Tibial artery (tissue), 4 donors: ENCODE measurements at regions not wholly inside any gene's neighbourhood (a gene's known extent, or its start where the extent isn't known, plus 50 kb on each side); places are given as distances from the start of the nearest gene placed in this dataset.

ENCODE experiments used
- DNase-seq, 2 donors: peaks; one replicate each; pipeline ENCODE4 v3.0.0-alpha.2; 2019
- H3K27ac ChIP-seq, 2 donors: fragments of 200-600 bp; sonication (generic) in 1 of 2; 1 replicate in 1 of 2; 2 replicates in 1 of 2; pipeline ENCODE4 v1.5.1; 2018 to 2019; ENCODE audit warnings: mild to moderate bottlenecking in 1 of 2
- H3K27me3 ChIP-seq, 2 donors: fragments of 200-600 bp; sonication (generic) in 1 of 2; one replicate each; pipeline versions ENCODE4 v1.5.1 to v1.6.0; 2016 to 2019
- H3K36me3 ChIP-seq, 3 donors: fragments of 200-600 bp; sonication (generic) in 2 of 3; one replicate each; pipeline ENCODE4 v1.5.1; 2016 to 2019; ENCODE audit warnings: mild to moderate bottlenecking in 2 of 3
- H3K4me1 ChIP-seq, 4 donors: fragments of 200-600 bp; sonication (generic) in 2 of 4; 1 replicate in 3 of 4; 2 replicates in 1 of 4; pipeline ENCODE4 v1.5.1; 2016 to 2019
- H3K4me3 ChIP-seq, 2 donors: fragments of 200-600 bp; sonication (generic) in 1 of 2; 1 replicate in 1 of 2; 2 replicates in 1 of 2; pipeline ENCODE4 v1.5.1; 2018 to 2019; ENCODE audit warnings: mild to moderate bottlenecking in 2 of 2
- H3K9me3 ChIP-seq, 3 donors: fragments of 200-600 bp; sonication (generic) in 1 of 3; one replicate each; pipeline ENCODE4 v1.5.1; 2016 to 2019
- CTCF ChIP-seq, 2 experiments: fragments of 200-600 bp in 1 of 2; fragments of 450-650 bp in 1 of 2; IDR thresholded peaks; one replicate each; pipeline ENCODE4 v1.5.1; 2017 to 2019; ENCODE audit warnings: antibody characterized with exemption in 2 of 2, mild to moderate bottlenecking in 1 of 2, moderate library complexity in 1 of 2
- intact Hi-C: fragments of 100-400 bp; cut with DNase I; formaldehyde crosslinking; loops from one replicate; pipeline ENCODE4 v1.15.0; 2023; ENCODE audit warnings: low total_unique reads

GRCh38 chr4:20603671-20604313 is 96.5 kb upstream of the PACRGL start:
- no peak for DNase-seq
- no peak overlapping the region for H3K27ac ChIP-seq
- intact Hi-C loops, result no loop called here
- no peaks in the 10 kb centered on the region for H3K27me3 ChIP-seq
- no peak overlapping the region for H3K4me3 ChIP-seq
- peaks cover 0 to 7% (median 0%) of the 10 kb centered on the region in 3 donors for H3K36me3 ChIP-seq
- no peak for TF ChIP-seq CTCF (IDR thresholded peaks at IDR 0.05)
- H3K4me1 ChIP-seq, result no peaks in the 10 kb centered on the region
- no peaks in the 10 kb centered on the region for H3K9me3 ChIP-seq

- no peaks in the 10 kb centered on the region for H3K27me3 ChIP-seq
- peaks cover 0 to 15% (median 2%) of the 10 kb centered on the region in 4 donors for H3K4me1 ChIP-seq
- intact Hi-C loops, result no loop called here
- H3K36me3 ChIP-seq, result peaks cover 4 to 21% (median 16%) of the 10 kb centered on the region in 3 donors
- H3K9me3 ChIP-seq, result no peaks in the 10 kb centered on the region
- no peak overlapping the region for H3K4me3 ChIP-seq
- no peak for TF ChIP-seq CTCF (IDR thresholded peaks at IDR 0.05)
- no peak for DNase-seq
- H3K27ac ChIP-seq, result no peak overlapping the region
Observed at GRCh38 chr4:20612313-20612712, 87.9 kb upstream of the PACRGL start.

GRCh38 chr4:20614816-20615215 is 85.4 kb upstream of the PACRGL start:
- H3K27me3 ChIP-seq, result no peaks in the 10 kb centered on the region
- no peak overlapping the region for H3K27ac ChIP-seq
- no peak for DNase-seq
- no peaks in the 10 kb centered on the region for H3K9me3 ChIP-seq
- H3K36me3 ChIP-seq, result peaks cover 4 to 21% (median 7%) of the 10 kb centered on the region in 3 donors
- H3K4me1 ChIP-seq, result peaks cover 0 to 15% (median 2%) of the 10 kb centered on the region in 4 donors
- intact Hi-C loops, result no loop called here
- H3K4me3 ChIP-seq, result no peak overlapping the region
- TF ChIP-seq CTCF (IDR thresholded peaks at IDR 0.05), result no peak

- intact Hi-C loops, result no loop called here
- Histone ChIP-seq H3K4me3 (no peak overlapping the region), H3K27me3 (no peaks in the 10 kb centered on the region), H3K4me1 (peaks cover 0 to 15% (median 2%) of the 10 kb centered on the region in 4 donors), H3K9me3 (no peaks in the 10 kb centered on the region), H3K27ac (no peak overlapping the region), H3K36me3 (peaks cover 0 to 21% (median 5%) of the 10 kb centered on the region in 3 donors)
- no peak for DNase-seq
- no peak for TF ChIP-seq CTCF (IDR thresholded peaks at IDR 0.05)
Observed at GRCh38 chr4:20615486-20616260, 84.6 kb upstream of the PACRGL start.

- no peak overlapping the region for H3K4me3 ChIP-seq
- no peak overlapping the region for H3K27ac ChIP-seq
- H3K4me1 ChIP-seq, result peaks cover 0 to 15% (median 2%) of the 10 kb centered on the region in 4 donors
- no peaks in the 10 kb centered on the region for H3K9me3 ChIP-seq
- intact Hi-C loops, result no loop called here
- TF ChIP-seq CTCF (IDR thresholded peaks at IDR 0.05), result no peak
- no peaks in the 10 kb centered on the region for H3K27me3 ChIP-seq
- DNase-seq, result no peak
- peaks cover 0 to 16% (median 3%) of the 10 kb centered on the region in 3 donors for H3K36me3 ChIP-seq
Observed at GRCh38 chr4:20616313-20616712, 83.9 kb upstream of the PACRGL start.
